HG03457 (cell line): ENCODE measurements at regions not wholly inside any gene's neighbourhood (a gene's known extent, or its start where the extent isn't known, plus 50 kb on each side); places are given as distances from the start of the nearest gene placed in this dataset.

Experiments
- ATAC-seq: cut with Tn5 transposase; IDR thresholded peaks from one replicate; pipeline ENCODE4 v1.9.1; 2021; ENCODE audit warnings: moderate number of reproducible peaks; ENCODE audit not compliant: unreplicated experiment

DNA sequence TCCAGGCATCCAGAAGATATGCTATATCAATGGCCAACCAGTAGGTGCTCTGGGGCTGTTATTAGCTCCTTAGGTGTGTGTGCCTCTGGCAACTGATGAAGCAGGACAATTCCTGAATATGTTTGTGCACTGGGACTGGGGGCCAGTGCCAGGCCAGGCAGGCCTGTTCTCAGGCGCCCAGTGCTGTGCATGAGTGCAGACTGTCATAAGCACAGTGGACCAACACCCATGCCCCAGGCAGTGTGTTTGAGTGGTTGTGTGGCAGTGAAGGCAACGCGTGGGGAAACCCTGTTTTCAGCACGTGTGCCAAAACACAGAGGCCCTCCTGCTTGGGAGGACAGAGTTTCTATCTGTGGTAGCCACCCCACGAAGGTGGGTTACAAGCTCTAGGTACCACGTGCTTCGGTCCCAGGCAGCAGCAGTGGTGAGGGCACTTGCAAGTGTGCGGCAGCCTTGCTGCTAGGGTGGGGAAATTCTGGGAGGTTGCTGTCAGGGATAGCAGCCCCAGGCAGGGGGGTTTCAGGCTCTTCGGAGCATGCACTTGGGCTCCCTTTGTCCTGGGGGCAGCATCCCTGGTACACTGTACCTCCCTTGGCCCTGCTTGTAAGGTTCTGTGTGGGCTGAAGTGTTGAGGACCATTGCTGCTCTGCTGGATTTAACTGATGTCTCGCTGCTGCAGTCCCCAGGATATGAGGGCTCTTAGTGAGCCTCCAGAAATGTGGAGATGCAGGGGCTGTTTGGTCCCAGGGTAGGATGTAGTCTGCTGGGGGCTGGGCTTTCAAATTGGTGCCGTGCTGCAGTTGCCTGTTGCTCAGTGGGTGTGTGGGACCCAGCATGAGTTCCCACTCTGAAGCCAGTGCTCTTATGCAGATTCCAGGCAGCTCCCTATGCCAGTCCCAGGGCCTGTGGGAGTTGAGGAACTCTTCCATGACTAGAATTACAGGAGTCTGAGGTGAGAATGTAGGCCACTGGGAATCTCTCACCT lies 280.9 kb downstream of the RPRM start:
- ATAC-seq: no peak

DNA sequence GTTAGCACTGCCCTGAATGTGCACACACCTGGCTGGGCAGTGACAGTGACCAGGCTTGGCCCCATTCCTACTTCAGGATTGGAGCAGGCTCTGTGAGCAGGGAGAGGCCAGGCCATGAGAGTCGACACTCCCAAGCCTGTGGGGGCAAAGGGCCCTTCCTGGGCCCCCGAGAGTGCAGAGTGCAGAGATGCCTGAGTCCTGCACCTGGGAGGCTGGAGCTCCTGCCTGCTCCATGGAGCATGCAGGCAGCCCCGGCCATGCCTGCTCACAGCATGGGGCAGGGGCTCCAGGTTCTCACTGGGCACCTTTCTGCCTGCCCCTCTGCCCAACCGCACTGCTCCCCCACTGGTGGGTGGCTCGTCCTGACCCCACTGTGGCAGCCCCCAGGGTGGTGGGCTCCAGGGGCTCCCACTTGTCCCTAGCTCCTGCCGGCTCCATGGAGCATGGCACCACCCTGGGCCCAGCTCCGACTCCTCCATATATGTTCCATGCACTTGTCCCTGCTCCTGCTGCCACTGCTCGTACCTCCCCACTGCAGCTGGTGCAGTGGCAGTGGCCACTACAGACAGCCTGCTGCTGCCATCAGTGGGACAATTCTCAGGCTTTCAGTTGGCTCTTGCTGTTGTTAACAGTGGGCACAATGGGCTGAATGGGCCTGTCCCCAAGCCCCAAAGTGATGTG lies 282.0 kb downstream of the RPRM start:
- ATAC-seq: no peak

DNA sequence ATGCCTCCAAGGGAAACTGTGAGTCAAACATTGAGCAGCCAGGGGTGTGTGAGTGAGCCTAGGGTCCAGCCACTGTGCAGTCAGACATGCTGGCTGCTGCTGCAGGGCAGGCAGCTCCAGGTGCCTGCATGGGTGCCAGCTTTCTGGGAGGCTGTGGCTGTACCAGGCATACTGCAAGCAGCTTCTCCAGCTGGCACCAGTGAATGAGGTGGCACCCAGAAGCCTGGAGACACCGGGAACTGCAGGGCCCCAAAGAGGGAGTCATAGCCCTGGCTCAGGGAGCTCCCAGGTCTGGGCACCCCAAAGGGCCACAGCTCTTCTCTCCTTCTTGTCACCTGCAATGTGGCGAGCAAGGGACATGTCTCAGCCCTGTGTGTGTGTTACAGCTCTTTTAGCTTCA lies 283.2 kb downstream of the RPRM start:
- no peak for ATAC-seq

DNA sequence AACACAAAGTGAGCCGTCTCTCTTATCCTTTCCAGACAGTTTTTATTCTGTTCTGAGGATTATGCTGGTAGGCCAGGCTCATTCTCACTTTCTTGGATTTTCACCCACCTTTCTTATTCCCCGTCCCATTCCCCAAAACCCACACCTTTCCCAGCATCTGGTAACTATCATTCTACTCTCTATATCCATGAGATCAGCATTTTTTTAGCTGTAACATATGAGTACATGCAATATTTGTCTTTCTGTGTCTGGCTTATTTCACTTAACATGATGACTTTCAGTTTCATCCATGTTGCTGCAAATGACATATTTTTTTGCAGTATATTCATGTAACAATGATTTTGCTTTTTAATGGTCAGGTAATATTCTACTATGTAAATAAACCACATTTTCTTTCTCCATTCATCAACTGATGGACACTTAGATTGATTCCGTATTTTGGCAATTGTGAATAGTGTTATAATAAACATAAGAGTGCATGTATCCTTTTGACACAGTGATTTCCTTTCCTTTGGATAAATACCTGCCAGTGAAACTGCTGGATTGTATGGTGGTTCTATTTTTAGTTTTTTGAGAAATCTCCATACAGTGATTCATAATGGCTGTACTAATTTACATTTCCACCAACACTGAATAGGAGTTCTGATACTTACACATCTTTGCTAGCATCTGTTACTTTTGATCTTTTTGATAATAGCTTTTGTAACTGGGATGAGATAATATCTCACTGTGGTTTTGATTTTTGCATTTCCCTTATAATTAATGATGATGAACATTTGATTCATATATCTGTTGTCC lies 289.3 kb downstream of the RPRM start:
- no peak for ATAC-seq

DNA sequence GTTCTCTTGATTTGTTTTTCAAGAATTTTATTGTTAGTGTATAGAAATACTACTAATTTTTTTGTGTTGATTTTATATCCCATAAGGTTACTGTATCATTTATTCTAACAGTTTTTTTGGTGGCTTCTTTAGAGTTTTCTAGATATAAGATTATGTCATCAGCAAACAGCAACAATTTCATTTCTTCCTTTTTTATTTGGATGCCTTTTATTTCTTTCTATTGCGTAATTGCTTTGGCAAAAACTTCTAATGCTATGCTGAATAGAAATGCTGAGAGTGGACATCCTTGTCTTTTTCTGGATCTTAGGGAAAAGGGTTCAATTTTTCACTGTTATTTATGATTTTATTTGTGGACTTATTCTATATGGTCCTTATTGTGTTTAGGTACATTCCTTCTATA lies 298.8 kb downstream of the RPRM start:
- no peak for ATAC-seq

DNA sequence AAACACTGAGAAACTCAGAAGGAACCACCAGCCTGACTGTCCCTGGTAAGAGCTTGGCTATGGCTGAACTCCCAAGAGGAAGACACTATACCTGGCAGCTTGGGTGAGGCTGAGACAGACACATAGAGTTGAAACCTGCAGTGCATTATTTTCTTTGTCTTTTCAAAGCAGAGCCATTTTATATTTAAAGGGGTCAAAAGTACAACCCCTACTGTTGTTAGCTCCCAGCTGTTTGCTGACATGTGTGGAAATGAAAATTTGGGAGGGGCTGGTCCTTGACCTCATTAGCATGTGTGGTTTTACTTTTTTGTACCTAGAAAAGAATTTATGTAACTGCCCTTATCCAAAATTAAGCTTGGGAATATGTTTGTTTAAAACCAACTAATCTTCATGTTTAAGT lies 309.0 kb downstream of the RPRM start:
- no peak for ATAC-seq

DNA sequence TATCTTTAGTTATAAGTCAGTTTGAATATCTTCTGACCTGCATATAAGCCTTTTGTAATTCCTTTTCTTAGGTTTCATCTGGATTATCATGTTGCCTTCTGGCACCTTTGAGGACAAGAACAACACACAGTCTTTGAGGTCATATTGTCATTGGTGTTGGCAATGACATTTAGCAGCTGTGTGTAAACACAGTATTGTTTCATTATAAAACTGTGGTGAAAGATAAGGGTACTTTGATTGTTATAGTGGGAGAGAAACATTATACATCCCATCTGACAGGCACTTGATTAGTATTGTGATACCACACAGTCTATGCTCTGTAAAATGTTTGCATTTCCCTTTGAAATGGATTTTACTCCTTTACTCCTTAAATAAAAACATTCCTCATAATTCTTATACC lies 313.5 kb downstream of the RPRM start:
- no peak for ATAC-seq

DNA sequence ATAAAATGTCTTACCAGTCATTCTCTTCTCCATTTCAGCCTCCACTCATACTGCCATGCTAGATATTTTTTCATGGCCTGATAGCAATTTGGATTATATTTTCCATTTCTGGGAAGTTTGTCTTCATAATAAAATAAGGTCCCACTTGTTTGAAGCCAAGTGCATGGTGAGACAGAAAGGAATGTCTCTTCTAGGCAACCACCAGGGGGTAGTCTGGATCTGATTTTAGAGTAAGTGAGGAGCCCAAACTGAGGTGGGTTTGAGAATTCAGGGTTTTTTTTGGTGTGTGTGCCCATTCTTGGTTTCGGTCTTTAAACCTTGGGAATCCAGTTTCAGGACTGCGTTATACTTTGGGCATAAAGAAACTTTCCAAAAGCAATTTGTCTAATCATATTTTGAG lies 315.5 kb downstream of the RPRM start:
- ATAC-seq: no peak

DNA sequence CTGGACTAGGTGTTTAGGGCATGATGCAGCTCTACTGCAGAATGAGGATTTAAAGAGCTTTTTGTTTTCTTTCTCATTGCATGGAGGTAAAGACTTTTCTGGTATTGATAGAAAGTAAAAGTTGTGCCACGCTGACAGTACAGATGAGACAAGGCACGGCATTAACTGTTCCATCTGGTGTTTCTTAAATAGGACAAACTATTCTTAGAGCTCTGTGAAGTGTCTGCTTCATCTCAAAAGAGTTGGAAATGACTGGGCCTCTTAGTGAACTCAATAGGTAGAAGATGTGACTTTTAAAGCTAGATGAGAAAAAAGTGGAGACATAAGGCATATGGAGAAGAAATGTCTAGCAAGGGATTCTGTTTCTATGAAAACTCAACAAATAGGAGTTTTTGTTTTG lies 321.8 kb downstream of the RPRM start:
- no peak for ATAC-seq

DNA sequence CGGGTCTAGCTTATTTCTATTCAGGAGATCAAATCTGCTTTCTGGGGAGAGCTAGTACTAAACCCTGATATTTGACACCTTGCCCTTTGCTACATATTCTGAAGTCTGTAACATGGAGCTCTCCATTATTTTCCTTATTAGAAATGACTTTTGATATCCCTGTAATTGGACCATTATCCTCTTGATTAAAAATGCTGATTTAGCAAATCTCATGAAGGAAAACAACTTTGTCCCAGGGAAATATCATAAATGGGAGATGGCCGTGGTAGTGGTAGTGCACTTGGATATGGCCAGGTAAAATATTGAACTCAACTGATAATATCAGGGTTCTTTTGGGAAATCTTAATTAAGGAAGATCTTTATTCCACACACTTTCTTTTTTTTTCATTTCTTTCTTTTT lies 326.5 kb downstream of the RPRM start:
- no peak for ATAC-seq

DNA sequence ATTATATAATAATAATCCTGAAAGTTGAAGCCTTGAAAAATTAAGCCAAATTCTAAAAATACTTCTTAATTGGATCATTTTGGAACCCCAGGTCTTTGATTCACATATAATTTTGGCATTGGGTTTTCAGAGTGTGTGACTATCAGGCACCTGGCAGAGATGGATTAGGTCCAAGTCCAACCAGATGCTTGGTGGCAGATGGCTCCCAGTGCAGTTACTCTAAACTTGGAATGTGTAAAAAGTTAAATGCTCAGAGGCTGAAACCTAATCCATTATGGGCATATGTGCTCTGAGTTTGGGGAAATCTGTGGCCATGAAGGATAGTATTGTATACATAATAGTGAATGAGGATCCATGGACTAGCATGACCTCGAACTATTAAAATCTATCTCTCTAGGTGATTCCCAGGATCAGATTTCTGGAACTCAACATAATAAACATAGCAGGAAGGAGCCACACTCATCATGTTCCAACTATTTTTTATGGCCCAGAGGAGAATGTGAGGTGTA lies 333.0 kb downstream of the RPRM start:
- no peak for ATAC-seq

DNA sequence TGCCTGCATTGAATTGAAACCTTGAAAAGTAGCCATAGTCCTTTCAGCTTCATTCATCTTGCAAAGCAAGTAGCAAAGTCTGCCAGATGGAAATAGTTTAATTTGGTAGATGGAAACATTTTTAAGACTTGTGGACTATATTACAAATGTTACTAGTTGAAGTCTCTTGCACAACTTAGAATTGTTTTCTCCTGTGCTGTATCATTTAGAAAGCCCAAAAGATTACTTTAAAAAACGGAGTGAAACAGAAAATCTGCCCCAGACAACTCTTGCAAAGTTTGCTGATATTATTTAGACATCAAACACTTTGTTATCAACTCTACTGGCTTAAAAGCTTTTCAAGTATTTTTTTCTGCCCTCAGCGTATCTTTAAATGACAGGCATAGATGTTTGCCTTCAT lies 335.0 kb downstream of the RPRM start:
- no peak for ATAC-seq

DNA sequence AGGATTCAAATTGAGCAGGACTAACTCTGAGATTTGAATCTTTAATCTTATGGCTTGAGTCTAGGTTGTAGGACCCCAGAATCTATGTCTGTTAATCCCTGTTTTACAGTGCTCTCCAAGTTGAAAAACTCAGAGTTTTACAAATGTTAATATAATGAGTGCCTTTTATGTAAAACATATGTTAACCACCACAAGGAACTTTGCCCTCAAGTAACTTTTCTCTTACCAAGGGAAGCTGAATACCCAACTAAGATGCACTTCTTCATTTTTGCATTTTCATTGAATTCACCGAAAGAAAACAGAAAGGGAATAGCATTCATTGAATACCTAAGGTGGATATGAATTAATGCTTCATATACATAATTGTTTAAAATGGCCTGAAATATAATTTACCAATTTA lies 338.1 kb downstream of the RPRM start:
- no peak for ATAC-seq

DNA sequence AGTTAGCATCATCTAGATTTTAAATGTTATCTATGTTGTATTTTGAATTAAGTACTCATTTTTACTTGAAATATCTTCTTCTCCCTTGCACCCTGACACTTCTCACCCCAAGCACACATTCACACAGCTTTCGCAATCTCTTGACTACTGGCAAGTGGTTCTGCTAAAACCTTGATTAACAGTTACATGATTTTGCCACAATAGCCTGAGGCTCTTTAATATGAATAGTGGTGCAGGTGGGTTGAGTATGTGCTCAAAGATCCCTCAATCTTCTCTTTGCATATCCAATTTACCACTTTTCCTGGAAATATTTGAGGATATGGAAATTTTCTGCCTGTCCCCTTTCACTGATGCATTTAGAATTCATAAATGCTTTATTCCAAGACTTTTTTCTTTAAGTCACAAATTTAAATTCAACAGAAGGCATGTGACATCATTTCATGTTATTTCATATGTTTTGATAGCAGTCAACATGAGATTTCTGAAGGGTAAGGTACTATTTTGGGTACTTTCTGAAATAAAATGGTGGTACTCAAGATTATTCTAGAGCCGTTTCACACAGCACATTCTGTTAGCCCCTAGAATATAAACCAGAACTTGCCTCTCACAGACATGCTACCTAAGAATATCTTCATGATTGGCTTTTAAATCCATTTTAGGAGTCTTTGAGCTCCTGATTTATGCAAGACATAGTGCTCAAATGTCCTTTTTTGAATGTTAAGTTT lies 339.7 kb downstream of the RPRM start:
- no peak for ATAC-seq

DNA sequence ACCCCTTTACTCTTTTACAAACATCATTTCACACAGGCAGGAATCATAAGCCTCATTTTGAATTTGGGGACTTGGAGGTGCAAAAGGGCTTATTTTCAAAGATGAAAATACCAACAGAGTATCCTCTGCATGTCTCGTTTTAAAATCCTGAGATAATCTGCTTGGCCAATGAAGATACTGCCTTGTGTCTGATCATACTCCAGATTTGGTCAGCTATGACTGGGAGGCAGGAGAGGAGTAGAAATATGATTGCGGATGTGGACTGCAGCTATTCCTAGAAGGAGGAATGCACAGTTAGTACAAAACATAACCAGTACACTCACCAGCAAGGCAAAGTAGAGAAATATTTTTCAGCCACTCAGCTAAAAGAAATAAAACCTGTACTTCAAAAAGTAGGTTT lies 342.3 kb downstream of the RPRM start:
- no peak for ATAC-seq

DNA sequence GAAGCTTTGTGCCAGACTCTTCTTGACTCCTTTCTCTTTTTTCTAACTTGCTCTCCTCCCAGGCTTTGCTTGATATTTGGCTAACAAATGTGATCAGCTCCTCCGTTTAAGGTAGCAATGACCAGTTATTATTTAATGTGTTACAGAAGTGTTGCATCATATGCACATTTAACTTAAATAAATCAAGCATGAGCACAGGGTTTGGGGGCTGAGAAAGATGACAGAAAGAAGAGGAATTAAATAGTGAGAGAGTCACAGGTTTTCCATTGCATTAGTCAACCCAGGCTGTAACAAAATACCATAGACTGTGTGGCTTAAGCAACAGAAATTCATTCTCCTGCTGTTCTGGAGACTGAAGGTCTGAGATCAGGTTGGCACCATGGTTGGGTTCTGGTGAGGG lies 343.8 kb downstream of the RPRM start:
- ATAC-seq: no peak

DNA sequence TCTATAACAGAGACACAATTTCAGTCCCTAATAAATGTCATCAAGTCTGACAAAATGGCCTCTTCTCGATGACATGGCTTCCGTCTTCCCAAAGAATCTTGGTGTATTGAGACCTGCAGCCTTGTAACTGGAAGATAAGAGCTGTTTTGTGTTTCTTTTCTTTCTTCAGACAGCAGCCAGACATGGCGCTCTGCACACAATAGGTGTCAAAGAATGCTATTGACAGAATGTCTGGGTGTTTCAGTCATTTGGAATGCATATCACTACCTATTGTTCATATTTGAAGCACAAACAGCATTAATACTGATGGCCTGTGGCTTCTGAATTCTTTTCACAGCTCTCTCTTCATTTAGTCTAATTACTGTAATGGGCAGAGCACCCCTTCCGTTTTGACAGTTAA lies 344.8 kb downstream of the RPRM start:
- ATAC-seq: no peak

DNA sequence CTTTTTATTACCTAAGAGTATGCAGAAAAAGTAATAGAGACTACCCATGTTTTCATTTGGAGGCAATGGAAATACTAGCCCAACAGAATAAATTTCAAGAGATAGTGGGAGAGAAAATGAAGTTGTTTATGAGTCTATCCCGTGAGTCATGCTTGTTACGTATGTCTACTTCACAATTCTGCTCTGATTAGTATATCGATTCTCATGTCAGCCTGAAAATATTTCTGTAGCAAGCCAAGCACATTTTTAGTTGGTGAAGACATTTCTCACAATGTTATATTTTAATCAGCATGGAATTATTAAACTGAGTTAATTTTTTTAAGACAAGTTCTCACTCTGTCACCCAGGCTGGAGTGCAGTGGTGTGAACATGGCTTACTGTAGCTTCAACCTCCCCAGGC lies 346.1 kb downstream of the RPRM start:
- no peak for ATAC-seq

DNA sequence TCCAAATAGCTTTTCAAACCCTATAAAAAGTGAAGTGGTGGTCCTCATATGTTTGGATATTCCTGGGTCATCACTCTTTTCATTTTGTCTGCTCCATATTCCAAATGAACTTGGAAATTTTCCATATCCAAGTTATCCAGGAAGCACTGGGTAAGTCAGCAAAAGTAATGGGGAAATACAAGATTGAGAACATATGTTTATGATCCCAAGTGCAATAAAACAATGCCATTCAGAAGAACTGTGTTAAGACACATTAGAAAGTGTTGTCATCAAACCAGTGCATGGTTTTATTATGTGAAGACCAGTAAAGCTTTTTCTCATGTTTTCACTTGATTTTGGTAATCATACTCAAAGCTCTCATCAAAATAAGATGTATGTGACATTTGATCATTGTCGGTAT lies 363.4 kb downstream of the RPRM start:
- no peak for ATAC-seq

DNA sequence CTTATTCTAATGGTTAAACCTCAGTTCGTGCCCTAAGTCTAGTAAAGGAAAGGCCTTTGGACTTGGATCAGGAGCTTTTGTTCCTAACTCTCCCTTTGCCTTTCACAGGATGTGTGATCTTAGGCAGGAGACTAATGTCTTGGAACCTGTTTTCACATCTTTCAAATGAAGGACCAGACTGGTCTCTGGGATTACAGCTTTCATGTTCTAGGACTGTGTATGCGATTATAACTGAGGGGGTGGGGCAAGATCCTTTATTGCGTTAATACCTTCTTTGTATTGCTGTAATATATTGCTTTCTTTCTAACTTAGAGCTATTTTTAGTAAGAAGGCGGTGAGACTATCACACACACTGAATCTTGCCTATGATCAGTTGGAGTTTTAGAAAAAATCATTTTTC lies 368.1 kb downstream of the RPRM start:
- ATAC-seq: no peak

DNA sequence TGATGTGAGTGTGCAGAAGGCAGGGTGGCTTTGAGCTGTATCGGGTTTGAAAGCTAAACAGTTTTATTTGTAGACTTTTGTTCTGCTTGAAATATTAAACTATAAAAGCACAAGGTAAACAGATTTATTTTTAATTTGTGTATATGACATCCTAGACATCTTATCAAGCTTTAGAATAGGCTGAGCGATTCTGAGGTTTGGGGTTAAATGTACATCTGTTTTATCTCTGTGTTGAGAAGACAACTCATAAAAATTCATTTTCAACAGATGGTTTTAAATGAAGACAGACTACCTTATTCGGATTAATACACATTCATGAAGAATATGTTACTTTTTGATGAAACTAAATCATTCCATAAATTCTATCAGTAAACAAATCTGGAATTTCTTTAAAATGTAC lies 368.8 kb downstream of the RPRM start:
- no peak for ATAC-seq
